K562 (cell line): ENCODE measurements at regions not wholly inside any gene's neighbourhood (a gene's known extent, or its start where the extent isn't known, plus 50 kb on each side); places are given as distances from the start of the nearest gene placed in this dataset.

ENCODE experiments used
- ARID2 ChIP-seq: fragments of 450-650 bp; IDR thresholded peaks from 2 replicates; pipeline ENCODE4 v1.6.1; 2017; ENCODE audit warnings: antibody characterized with exemption, mild to moderate bottlenecking
- ARID4B ChIP-seq: sonication (generic); formaldehyde crosslinking; IDR thresholded peaks from 2 replicates; pipeline ENCODE4 v1.8.0; 2022; ENCODE audit warnings: mild to moderate bottlenecking, missing genetic modification reagents
- CEBPB ChIP-seq: fragments of 450-650 bp; IDR thresholded peaks from 2 replicates; pipeline ENCODE4 v1.6.1; 2016; ENCODE audit warnings: missing genetic modification characterization, missing compliant biosample characterization
- E2F8 ChIP-seq: fragments of 450-650 bp; IDR thresholded peaks from 2 replicates; pipeline ENCODE4 v1.7.1; 2018; ENCODE audit warnings: mild to moderate bottlenecking, low read depth; ENCODE audit not compliant: partially characterized antibody
- ELK3 ChIP-seq: fragments of 450-650 bp; formaldehyde crosslinking; IDR thresholded peaks from 2 replicates; pipeline ENCODE4 v1.4.0; 2020; ENCODE audit warnings: mild to moderate bottlenecking
- MAZ ChIP-seq, 2 experiments: fragments of 450-650 bp in 1 of 2; sonication (generic) in 1 of 2; formaldehyde crosslinking; IDR thresholded peaks in 1 of 2; conservative IDR thresholded peaks in 1 of 2; 2 replicates each; pipeline versions ENCODE4 v1.4.0 to v1.5.0; 2020; ENCODE audit warnings: mild to moderate bottlenecking in 1 of 2, missing genetic modification reagents in 1 of 2
- NFIX ChIP-seq: fragments of 250-450 bp; sonication (Bioruptor Pico); IDR thresholded peaks from 2 replicates; pipeline ENCODE4 v1.4.0; 2020; ENCODE audit warnings: low read depth, mild to moderate bottlenecking, moderate library complexity
- NR1H2 ChIP-seq: sonication (generic); formaldehyde crosslinking; IDR thresholded peaks from 2 replicates; pipeline ENCODE4 v1.4.0; 2020; ENCODE audit warnings: mild to moderate bottlenecking, missing genetic modification reagents
- RBBP5 ChIP-seq: fragments of 200-600 bp; sonication (generic); IDR thresholded peaks from 2 replicates; pipeline ENCODE4 v1.6.1; 2012; ENCODE audit warnings: borderline replicate concordance, mild to moderate bottlenecking, low read length, control low read depth, inconsistent platforms; ENCODE audit not compliant: insufficient read depth, poor library complexity, severe bottlenecking
- RFX5 ChIP-seq: IDR thresholded peaks from 2 replicates; pipeline ENCODE4 v1.6.1; 2011; ENCODE audit warnings: low read depth, mild to moderate bottlenecking, improper control_type of control experiment, low read length
- XRCC5 ChIP-seq: fragments of 200-400 bp; formaldehyde crosslinking; IDR thresholded peaks from 2 replicates; pipeline ENCODE4 v1.6.1; 2017; ENCODE audit warnings: low read depth, mild to moderate bottlenecking, low read length
- ZKSCAN1 ChIP-seq: fragments of 150-350 bp; IDR thresholded peaks from 2 replicates; pipeline ENCODE4 v1.6.1; 2016; ENCODE audit warnings: low read depth, low read length
- ZNF12 ChIP-seq: sonication (generic); formaldehyde crosslinking; IDR thresholded peaks from 2 replicates; pipeline ENCODE4 v1.4.0; 2020; ENCODE audit warnings: mild to moderate bottlenecking, missing genetic modification reagents

GRCh38 chrX:69365349-69365748, 138.8 kb upstream of the NALF2 start (continued):
- TF ChIP-seq E2F8 (no peak), NR1H2 (no peak), RBBP5 (no peak), ZKSCAN1 (no peak), ARID4B (CRISPR knock-in tag) (no peak), RFX5 (no peak), XRCC5 (no peak), ZNF12 (no peak), ARID2 (no peak), ELK3 (CRISPR knock-in tag) (no peak), CEBPB (tag) (no peak), MAZ (CRISPR knock-in tag; conservative IDR thresholded peaks at IDR 0.05 in 1 of 2, IDR thresholded peaks at IDR 0.05 in 1 of 2) (no peak), NFIX (no peak)
